GM12872 (cell line): ENCODE measurements at regions not wholly inside any gene's neighbourhood (a gene's known extent, or its start where the extent isn't known, plus 50 kb on each side); places are given as distances from the start of the nearest gene placed in this dataset.

ENCODE experiments used
- CTCF ChIP-seq: IDR thresholded peaks from 3 replicates; pipeline ENCODE4 v1.5.1; 2011; ENCODE audit warnings: low read depth, mild to moderate bottlenecking, low read length, moderate library complexity; ENCODE audit not compliant: insufficient read depth

GRCh38 chr13:57858376-57858775 is 226.8 kb downstream of the PCDH17 start:
- TF ChIP-seq CTCF: no peak

GRCh38 chr13:57862879-57863278 is 231.3 kb downstream of the PCDH17 start:
- no peak for TF ChIP-seq CTCF

GRCh38 chr13:57865600-57866294 is 234.2 kb downstream of the PCDH17 start:
- no peak for TF ChIP-seq CTCF

- no peak for TF ChIP-seq CTCF
These were observed 243.0 kb downstream of the PCDH17 start for GRCh38 chr13:57874530-57874929.

GRCh38 chr13:57877601-57878000 is 246.1 kb downstream of the PCDH17 start:
- no peak for TF ChIP-seq CTCF

- no peak for TF ChIP-seq CTCF
These were observed 246.7 kb downstream of the PCDH17 start for GRCh38 chr13:57878291-57878690.

GRCh38 chr13:57897225-57897624 is 265.7 kb downstream of the PCDH17 start:
- no peak for TF ChIP-seq CTCF
